K562 (cell line): ENCODE measurements at regions not wholly inside any gene's neighbourhood (a gene's known extent, or its start where the extent isn't known, plus 50 kb on each side); places are given as distances from the start of the nearest gene placed in this dataset.
"Not testable (repeated sequence)": the region's sequence is repeated elsewhere in the genome, so short reads cannot be mapped to it uniquely, and the experiment has no call there.

Source experiments
- ATAC-seq: fragments of 200-7000 bp; cut with Tn5 transposase; 3 replicates; pipeline ENCODE4 v1.9.1; 2020; ENCODE audit warnings: moderate library complexity
- BruUV-seq: library from RNA; stranded (reverse); fragments of 400-500 nt; replicated peaks from 2 replicates; lab custom pipeline; 2021; lab: Mats Ljungman, UMichigan
- CTCF ChIA-PET: fragments of 300-600 bp; formaldehyde crosslinking; extraction: SDS; loops from one replicate; lab custom pipeline; 2021; ENCODE audit warnings: low intra/inter-chr PET ratio; lab: Yijun Ruan, JAX
- POLR2A ChIA-PET: fragments of 300-600, 350-650 bp; sonication (Branson Sonifier 250); formaldehyde crosslinking; extraction: SDS; loops from one replicate; lab custom pipeline; 2021; ENCODE audit warnings: antibody characterized with exemption, inconsistent platforms; lab: Yijun Ruan, JAX
- DNase-seq, 4 experiments: peaks; one replicate each; pipeline versions ENCODE4 v3.0.0 to v3.0.0-alpha.2; 2011 to 2018; ENCODE audit warnings: low spot score in 3 of 4, mixed read lengths in 3 of 4; ENCODE audit errors: extremely low read depth in 1 of 4
- FAIRE-seq: peaks from 2 replicates; lab custom pipeline; 2011; peaks lifted over from hg19 to GRCh38; lab: Jason Lieb, UNC
- H2AFZ ChIP-seq: 2 replicates; pipeline ENCODE4 v1.6.0; 2011; ENCODE audit warnings: low read depth, low read length, control low read depth, inconsistent platforms
- H3K27ac ChIP-seq: fragments of 200-600 bp; 3 replicates; pipeline ENCODE4 v1.8.0; 2011; ENCODE audit warnings: low read depth, mild to moderate bottlenecking, control low read depth, inconsistent platforms, low read length, moderate library complexity, mixed read lengths; ENCODE audit errors: extremely low read depth
- H3K27me3 ChIP-seq, 2 experiments: fragments of 300-600 bp in 1 of 2; 2 replicates in 1 of 2; 3 replicates in 1 of 2; pipeline versions ENCODE4 v1.6.0 to v1.8.0; 2011; ENCODE audit warnings: inconsistent platforms in 2 of 2, low read length in 2 of 2, mild to moderate bottlenecking in 1 of 2, mixed read lengths in 1 of 2, moderate library complexity in 1 of 2; ENCODE audit not compliant: control insufficient read depth in 2 of 2, insufficient read depth in 2 of 2
- H3K36me3 ChIP-seq: fragments of 300-600 bp; 3 replicates; pipeline ENCODE4 v1.8.0; 2011; ENCODE audit warnings: mild to moderate bottlenecking, low read length, inconsistent platforms; ENCODE audit not compliant: control insufficient read depth, insufficient read depth
- H3K4me1 ChIP-seq, 2 experiments: fragments of 200-600 bp in 1 of 2; replicated peaks in 1 of 2; 2 replicates in 1 of 2; 3 replicates in 1 of 2; pipeline versions ENCODE4 v1.5.1 to v1.8.0; 2011; ENCODE audit warnings: inconsistent platforms in 2 of 2, low read length in 2 of 2, mild to moderate bottlenecking in 1 of 2, mixed read lengths in 1 of 2, moderate library complexity in 1 of 2; ENCODE audit not compliant: control insufficient read depth in 2 of 2, insufficient read depth in 2 of 2
- H3K4me2 ChIP-seq: 2 replicates; pipeline ENCODE4 v1.6.1; 2011; ENCODE audit warnings: low read length, control low read depth, inconsistent platforms, mixed read lengths; ENCODE audit not compliant: insufficient read depth
- H3K4me3 ChIP-seq: fragments of 200-600 bp; sonication (generic), shearing (Covaris generic); 2 replicates; pipeline ENCODE4 v1.5.1; 2016; ENCODE audit warnings: control low read depth, inconsistent platforms
- H3K79me2 ChIP-seq: fragments of 200-600 bp; 3 replicates; pipeline ENCODE4 v1.8.0; 2011; ENCODE audit warnings: low read length, inconsistent platforms; ENCODE audit not compliant: control insufficient read depth, insufficient read depth
- H3K9ac ChIP-seq, 2 experiments: 2 replicates each; pipeline versions ENCODE4 v1.6.0 to v1.6.1; 2011; ENCODE audit warnings: low read depth in 2 of 2, low read length in 2 of 2, control low read depth in 1 of 2, inconsistent platforms in 1 of 2, mild to moderate bottlenecking in 1 of 2, mixed read lengths in 1 of 2; ENCODE audit not compliant: insufficient read depth in 1 of 2
- H3K9me1 ChIP-seq: one replicate; pipeline ENCODE4 v1.6.0; 2011; ENCODE audit warnings: inconsistent platforms, mild to moderate bottlenecking, low read length, moderate library complexity; ENCODE audit not compliant: control insufficient read depth, insufficient read depth
- H3K9me3 ChIP-seq: replicated peaks from 2 replicates; pipeline ENCODE4 v1.5.1; 2011; ENCODE audit warnings: low read depth, low read length, inconsistent platforms; ENCODE audit not compliant: control insufficient read depth, insufficient read depth
- H4K20me1 ChIP-seq: replicated peaks from 2 replicates; pipeline ENCODE4 v1.6.1; 2011; ENCODE audit warnings: low read length, inconsistent platforms, mixed read lengths; ENCODE audit not compliant: control insufficient read depth, insufficient read depth
- FOXK2 ChIP-seq, 2 experiments: fragments of 450-650 bp; IDR thresholded peaks in 1 of 2; conservative IDR thresholded peaks in 1 of 2; 2 replicates each; pipeline ENCODE4 v1.6.1; 2016; ENCODE audit warnings: low read depth in 2 of 2, mild to moderate bottlenecking in 1 of 2
- RBM25 ChIP-seq: fragments of 200-400 bp; formaldehyde crosslinking; IDR thresholded peaks from 2 replicates; pipeline ENCODE4 v1.6.1; 2018; ENCODE audit warnings: low read length, low read depth, moderate library complexity; ENCODE audit not compliant: severe bottlenecking
- ZNF146 ChIP-seq: IDR thresholded peaks from one replicate; pipeline ENCODE4 v1.6.1; 2018; ENCODE audit warnings: missing compliant biosample characterization; ENCODE audit not compliant: unreplicated experiment
- WGBS: fragments of 100-300 bp; shearing (Covaris generic); methylation state at CpG from one replicate; pipeline ENCODE4 v1.1.6; 2016; ENCODE audit warnings: low coverage, mixed read lengths; ENCODE audit not compliant: insufficient coverage; ENCODE audit errors: missing lambda C conversion rate; 5-methylcytosine and 5-hydroxymethylcytosine counted together
- in situ Hi-C: fragments of 300-500 bp; cut with MboI; formaldehyde crosslinking; loops from 4 replicates; pipeline ENCODE4 v1.15.0; 2018; ENCODE audit warnings: inconsistent platforms, mixed read lengths
- intact Hi-C: fragments of 100-400 bp; cut with micrococcal nuclease; formaldehyde crosslinking; loops from 2 replicates; pipeline ENCODE4 v1.14.2; 2022

GRCh38 chr10:3635211-3635671, 149.8 kb downstream of the KLF6 start:
- no peak overlapping the region for H3K4me2 ChIP-seq
- 8% methylated on average over 5 of the region's 5 CpGs for WGBS
- CTCF ChIA-PET, result no interaction called here

GRCh38 chr10:3634646-3635045, 150.4 kb downstream of the KLF6 start:
- H4K20me1 ChIP-seq, FAIRE-seq, in situ Hi-C loops, DNase-seq, H3K4me2 ChIP-seq, BruUV-seq, intact Hi-C loops, CTCF ChIA-PET, H3K9ac ChIP-seq, H2AFZ ChIP-seq, H3K9me3 ChIP-seq, ATAC-seq, H3K27ac ChIP-seq, H3K4me3 ChIP-seq, H3K4me1 ChIP-seq, H3K36me3 ChIP-seq, H3K79me2 ChIP-seq, H3K9me1 ChIP-seq: not testable (repeated sequence)
- POLR2A ChIA-PET, result interaction anchor here (1.6 kb wide), 1 partner anchor 150 kb away, joined by 6 read pairs; the partner anchor contains the start of gene KLF6
- peaks cover 4 to 13% of the 10 kb centered on the region in 2 experiments; a peak in 2 of 5 replicates for H3K27me3 ChIP-seq
- WGBS, result 13% methylated on average over 1 of the region's 1 CpG
- peak; percentile 10 for TF ChIP-seq RBM25
- peak; percentile 85 for TF ChIP-seq ZNF146
- TF ChIP-seq, all 486 proteins: peak for 2; not testable (repeated sequence) for 484

More at GRCh38 chr10:3635211-3635671, 149.8 kb downstream of the KLF6 start:
- H3K27me3 ChIP-seq, result peaks cover 4 to 13% of the 10 kb centered on the region in 2 experiments; a peak in 2 of 5 replicates
- no peaks in the 10 kb centered on the region for H3K9me1 ChIP-seq
- no TSS peak for BruUV-seq
- H3K9ac ChIP-seq, result no peak overlapping the region
- intact Hi-C loops (no loop called here), in situ Hi-C loops (no loop called here)
- H2AFZ ChIP-seq, result no peak overlapping the region
- no peak for FAIRE-seq
- no peaks in the 10 kb centered on the region for H3K79me2 ChIP-seq
- H3K9me3 ChIP-seq, result no peaks in the 10 kb centered on the region
- H3K27ac ChIP-seq, result no peak overlapping the region
- no peaks in the 10 kb centered on the region for H3K4me1 ChIP-seq
- ATAC-seq, result no peak
- no peak overlapping the region for H3K4me3 ChIP-seq
- peaks cover 3% of the 10 kb centered on the region; the same call in 1 of the 2 replicates for H4K20me1 ChIP-seq
- TF ChIP-seq FOXK2 (conservative IDR thresholded peaks at IDR 0.05 in 1 of 2, IDR thresholded peaks at IDR 0.05 in 1 of 2; ENCODE audit: low read depth in 2 of 2), result no peak
- no peak for DNase-seq
- no peaks in the 10 kb centered on the region for H3K36me3 ChIP-seq
- POLR2A ChIA-PET, result interaction anchor here (1.6 kb wide), 1 partner anchor 150 kb away, joined by 6 read pairs; the partner anchor contains the start of gene KLF6
